AG10803 (cell line): ENCODE measurements at regions not wholly inside any gene's neighbourhood (a gene's known extent, or its start where the extent isn't known, plus 50 kb on each side); places are given as distances from the start of the nearest gene placed in this dataset.

ENCODE experiments used
- DNase-seq: peaks from one replicate; pipeline ENCODE4 v3.0.0; 2010; ENCODE audit warnings: low read depth
- H3K4me3 ChIP-seq: 2 replicates; pipeline ENCODE4 v1.5.1; 2011; ENCODE audit warnings: mild to moderate bottlenecking, low read length, control low read depth
- TF ChIP-seq, protein P1 (sequence below): conservative IDR thresholded peaks from 2 replicates; pipeline ENCODE4 v1.5.1; 2011; ENCODE audit warnings: mild to moderate bottlenecking, low read length, control low read depth, inconsistent platforms

DNA sequence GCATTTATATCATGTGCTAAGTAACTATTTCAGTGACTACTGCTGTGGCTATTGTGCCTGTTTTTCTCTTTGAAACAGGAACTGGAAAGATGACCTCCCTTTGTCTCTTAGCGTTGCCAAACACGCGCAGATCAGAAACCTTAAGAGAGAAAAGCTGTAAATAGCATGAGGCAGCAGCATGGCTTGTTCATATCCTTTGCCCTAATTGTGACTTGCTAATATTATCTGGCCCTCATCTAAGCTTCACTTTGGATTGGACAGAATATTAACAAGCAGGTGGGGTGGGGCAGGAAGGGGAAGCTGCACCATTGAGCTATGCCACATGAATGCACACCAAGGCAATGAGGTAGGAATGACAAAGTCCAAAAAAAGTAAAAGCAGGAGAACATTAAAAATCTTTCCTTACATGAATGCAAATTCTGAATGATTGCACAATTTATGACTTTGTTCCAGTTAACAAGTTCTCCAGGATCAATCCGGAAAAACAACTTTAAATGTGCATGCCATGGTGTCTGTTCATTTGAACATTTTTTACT lies 128.4 kb downstream of the IRS1 start:
- DNase-seq: peak; percentile 24
- H3K4me3 ChIP-seq: no peak overlapping the region
- TF ChIP-seq, protein P1, sequence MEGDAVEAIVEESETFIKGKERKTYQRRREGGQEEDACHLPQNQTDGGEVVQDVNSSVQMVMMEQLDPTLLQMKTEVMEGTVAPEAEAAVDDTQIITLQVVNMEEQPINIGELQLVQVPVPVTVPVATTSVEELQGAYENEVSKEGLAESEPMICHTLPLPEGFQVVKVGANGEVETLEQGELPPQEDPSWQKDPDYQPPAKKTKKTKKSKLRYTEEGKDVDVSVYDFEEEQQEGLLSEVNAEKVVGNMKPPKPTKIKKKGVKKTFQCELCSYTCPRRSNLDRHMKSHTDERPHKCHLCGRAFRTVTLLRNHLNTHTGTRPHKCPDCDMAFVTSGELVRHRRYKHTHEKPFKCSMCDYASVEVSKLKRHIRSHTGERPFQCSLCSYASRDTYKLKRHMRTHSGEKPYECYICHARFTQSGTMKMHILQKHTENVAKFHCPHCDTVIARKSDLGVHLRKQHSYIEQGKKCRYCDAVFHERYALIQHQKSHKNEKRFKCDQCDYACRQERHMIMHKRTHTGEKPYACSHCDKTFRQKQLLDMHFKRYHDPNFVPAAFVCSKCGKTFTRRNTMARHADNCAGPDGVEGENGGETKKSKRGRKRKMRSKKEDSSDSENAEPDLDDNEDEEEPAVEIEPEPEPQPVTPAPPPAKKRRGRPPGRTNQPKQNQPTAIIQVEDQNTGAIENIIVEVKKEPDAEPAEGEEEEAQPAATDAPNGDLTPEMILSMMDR: no peak

- TF ChIP-seq, protein P1: no peak
- no peak overlapping the region for H3K4me3 ChIP-seq
- DNase-seq: no peak
Observed at GRCh38 chr2:226669905-226670304, 129.7 kb downstream of the IRS1 start.

GRCh38 chr2:226669249-226669648 lies 130.4 kb downstream of the IRS1 start:
- no peak overlapping the region for H3K4me3 ChIP-seq
- TF ChIP-seq, protein P1: no peak
- DNase-seq: peak; percentile 21

DNA sequence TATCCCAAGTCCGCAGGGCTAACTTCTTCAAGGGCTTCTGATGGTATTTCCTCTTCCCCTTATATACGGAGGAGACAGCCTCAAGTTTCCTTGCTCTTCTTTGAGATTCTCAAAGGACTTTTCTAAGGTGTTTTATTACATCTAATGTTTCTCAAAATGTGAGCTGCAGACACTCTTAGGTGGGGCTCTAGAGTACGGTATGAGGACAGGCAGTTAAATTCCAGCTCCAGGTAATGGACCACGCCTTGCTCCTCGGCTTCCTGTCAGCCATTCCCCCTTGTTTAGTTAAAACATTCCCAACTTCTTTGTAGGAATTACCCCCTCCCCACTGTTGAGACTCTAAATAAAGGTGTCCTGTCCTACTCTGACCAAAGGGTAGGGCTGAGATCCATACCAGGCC lies 131.9 kb downstream of the IRS1 start:
- H3K4me3 ChIP-seq: no peak overlapping the region
- TF ChIP-seq, protein P1: no peak
- no peak for DNase-seq

DNA sequence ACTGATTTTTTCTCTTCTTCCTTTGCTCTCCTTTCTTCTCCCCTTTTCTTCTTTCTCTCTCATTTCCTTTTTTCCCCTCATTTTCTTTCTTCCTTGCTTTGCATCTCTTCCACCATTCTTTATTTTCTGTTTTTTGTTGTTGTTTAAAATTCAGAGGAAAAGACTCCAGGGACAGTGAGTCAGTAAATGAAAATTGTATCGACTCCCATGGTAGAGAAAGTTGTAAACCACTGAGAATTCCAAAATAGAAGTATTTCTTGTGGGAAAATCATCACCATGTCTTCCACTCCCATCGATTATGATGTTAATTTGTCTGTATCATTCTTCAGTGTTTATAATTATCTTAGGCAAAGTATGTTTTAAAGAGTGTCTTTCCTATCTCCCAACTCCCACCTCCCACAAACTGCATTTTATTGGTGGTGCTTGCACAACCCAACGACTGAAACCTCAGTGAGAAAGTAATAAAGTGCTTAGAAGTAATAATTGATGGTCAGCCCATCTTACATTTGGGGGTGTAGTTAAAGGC lies 134.3 kb downstream of the IRS1 start:
- DNase-seq: peak; percentile 41
- TF ChIP-seq, protein P1: no peak
- H3K4me3 ChIP-seq: no peak overlapping the region

- H3K4me3 ChIP-seq: no peak overlapping the region
- DNase-seq: no peak
- TF ChIP-seq, protein P1: no peak
Observed at GRCh38 chr2:226664661-226665060, 135.0 kb downstream of the IRS1 start.

DNA sequence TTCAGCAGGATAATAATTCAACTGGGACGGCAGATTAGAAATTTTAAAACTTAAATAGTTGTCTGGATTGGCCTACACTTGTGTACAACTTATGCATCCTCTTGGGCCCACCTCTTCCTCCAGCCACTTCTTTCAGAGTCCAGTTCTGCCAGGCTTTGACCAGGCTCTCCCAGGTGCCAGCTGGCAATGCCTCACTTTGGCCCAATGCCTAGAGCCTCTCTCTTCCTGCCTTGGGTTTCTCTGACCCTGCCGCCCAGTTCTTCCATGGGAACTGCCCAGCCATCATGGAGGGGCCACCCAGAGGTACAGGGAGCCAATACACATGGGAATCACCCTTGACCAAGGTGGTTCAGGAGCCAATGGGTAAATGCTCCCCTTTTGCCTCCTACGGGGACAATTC lies 135.5 kb downstream of the IRS1 start:
- H3K4me3 ChIP-seq: no peak overlapping the region
- TF ChIP-seq, protein P1: no peak
- DNase-seq: no peak
